ENCODE measurements at regions not wholly inside any gene's neighbourhood (a gene's known extent, or its start where the extent isn't known, plus 50 kb on each side); places are given as distances from the start of the nearest gene placed in this dataset.

DNA sequence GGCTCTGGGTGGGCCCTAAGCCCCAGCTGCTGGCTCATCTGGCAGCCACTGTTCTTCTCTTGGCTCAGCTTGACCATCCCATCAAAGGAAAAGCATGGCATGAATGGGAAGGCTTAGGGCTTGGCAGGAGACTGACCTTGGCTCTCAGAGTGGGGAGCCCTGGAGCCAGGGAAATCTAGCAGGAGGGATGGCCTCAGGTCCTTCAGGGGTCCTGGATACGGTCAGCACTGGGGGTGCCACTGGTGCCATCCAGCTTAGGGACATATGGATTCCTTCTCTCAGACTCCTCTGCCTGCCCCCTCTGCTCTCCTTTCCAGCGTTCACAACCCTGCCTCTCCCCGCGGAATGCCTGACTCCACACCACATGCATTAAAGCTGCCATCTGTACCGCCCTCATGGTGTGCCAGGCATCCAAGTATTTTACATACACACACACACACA, 165.5 kb upstream of the HAAO start:
- TF ChIP-seq, protein P1, sequence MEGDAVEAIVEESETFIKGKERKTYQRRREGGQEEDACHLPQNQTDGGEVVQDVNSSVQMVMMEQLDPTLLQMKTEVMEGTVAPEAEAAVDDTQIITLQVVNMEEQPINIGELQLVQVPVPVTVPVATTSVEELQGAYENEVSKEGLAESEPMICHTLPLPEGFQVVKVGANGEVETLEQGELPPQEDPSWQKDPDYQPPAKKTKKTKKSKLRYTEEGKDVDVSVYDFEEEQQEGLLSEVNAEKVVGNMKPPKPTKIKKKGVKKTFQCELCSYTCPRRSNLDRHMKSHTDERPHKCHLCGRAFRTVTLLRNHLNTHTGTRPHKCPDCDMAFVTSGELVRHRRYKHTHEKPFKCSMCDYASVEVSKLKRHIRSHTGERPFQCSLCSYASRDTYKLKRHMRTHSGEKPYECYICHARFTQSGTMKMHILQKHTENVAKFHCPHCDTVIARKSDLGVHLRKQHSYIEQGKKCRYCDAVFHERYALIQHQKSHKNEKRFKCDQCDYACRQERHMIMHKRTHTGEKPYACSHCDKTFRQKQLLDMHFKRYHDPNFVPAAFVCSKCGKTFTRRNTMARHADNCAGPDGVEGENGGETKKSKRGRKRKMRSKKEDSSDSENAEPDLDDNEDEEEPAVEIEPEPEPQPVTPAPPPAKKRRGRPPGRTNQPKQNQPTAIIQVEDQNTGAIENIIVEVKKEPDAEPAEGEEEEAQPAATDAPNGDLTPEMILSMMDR (IDR thresholded peaks at IDR 0.05; ENCODE audit: poor library complexity), result no peak
- no peak for TF ChIP-seq EZH2phosphoT487 (IDR thresholded peaks at IDR 0.05; ENCODE audit: low read depth, severe bottlenecking, unreplicated experiment)
